ENCODE measurements at regions not wholly inside any gene's neighbourhood (a gene's known extent, or its start where the extent isn't known, plus 50 kb on each side); places are given as distances from the start of the nearest gene placed in this dataset.

GRCh38 chr14:97489750-97490149 lies 692.6 kb downstream of the VRK1 start:
- TF ChIP-seq POLR2A (IDR thresholded peaks at IDR 0.05; ENCODE audit: low read depth, low read length), result no peak
- no peak for TF ChIP-seq POU2F2 (IDR thresholded peaks at IDR 0.05; ENCODE audit: low read depth, low read length)
- TF ChIP-seq POLR2AphosphoS5 (IDR thresholded peaks at IDR 0.05; ENCODE audit: low read depth, low read length), result no peak
- TF ChIP-seq TAF1 (IDR thresholded peaks at IDR 0.05; ENCODE audit: low read depth, low read length), result no peak

Data from GM12891 (cell line).